A172 (cell line): ENCODE measurements at regions not wholly inside any gene's neighbourhood (a gene's known extent, or its start where the extent isn't known, plus 50 kb on each side); places are given as distances from the start of the nearest gene placed in this dataset.
"Not testable (repeated sequence)": the region's sequence is repeated elsewhere in the genome, so short reads cannot be mapped to it uniquely, and the experiment has no call there.

Experiments used
- DNase-seq: peaks from one replicate; pipeline ENCODE4 v3.0.0-alpha.2; 2015; ENCODE audit warnings: low spot score

DNA sequence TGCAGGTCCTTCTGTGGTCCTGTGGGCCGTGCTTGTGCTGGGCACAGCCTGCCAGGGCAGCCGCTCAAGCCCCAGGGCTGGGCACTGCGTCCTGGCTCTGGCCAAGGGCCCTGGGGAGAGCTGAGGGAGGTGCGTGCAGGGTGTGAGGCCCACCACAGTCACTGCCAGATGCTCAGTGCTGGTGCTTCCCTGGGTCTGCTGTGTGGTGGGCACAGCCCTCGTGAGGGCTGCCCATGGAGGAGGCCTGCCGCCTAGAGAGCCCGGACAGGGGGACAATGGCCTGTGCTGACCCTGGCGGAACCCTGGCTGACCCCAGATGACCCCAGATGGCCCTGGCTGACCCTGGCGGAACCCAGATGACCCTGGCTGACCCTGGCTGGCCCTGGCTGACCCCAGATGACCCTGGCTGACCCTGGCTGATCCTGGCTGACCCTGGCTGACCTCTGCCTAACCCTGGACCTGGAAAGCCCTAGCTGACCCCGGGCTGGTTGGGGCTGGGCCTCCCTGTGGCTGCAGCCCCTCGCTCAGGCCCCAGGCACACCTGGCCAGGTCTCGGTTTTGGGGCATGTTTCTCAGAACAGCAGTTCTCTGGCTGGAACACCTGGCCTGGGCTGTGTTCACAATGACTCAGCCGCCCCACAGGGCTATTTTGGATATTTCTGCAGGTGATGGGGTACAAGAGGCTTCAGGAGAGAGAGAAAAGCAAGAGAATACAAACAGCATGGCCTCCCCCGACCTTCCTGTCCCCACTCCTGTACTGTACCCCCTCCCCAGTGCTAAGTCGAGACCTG lies 55.4 kb downstream of the TMEM121 start:
- DNase-seq, result no peak

GRCh38 chr14:105582639-105583038 lies 56.3 kb downstream of the TMEM121 start:
- DNase-seq, result no peak

DNA sequence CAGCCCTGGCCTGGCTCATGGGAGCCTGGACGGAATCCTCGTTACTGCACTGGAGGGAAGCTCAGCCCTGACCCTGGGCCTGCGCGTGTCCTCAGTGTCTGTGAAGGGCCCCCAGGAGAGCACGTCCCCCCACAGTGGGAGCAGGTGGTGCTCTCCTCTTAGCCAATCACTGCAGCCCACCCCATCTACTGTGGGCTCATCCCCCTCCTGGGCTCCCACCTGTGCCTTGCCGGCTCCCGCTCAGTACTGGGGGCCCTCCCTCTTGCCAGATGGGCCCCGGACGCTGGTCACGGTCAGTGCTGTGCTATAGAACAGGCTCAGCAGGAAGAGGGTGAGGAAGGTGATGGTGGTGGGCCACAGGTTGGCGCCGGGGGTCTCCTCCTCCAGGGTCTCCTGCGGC lies 57.5 kb downstream of the TMEM121 start:
- DNase-seq, result not testable (repeated sequence)

- not testable (repeated sequence) for DNase-seq
Measured at GRCh38 chr14:105585290-105585689, 58.9 kb downstream of the TMEM121 start.

GRCh38 chr14:105585722-105586121 lies 59.3 kb downstream of the TMEM121 start:
- not testable (repeated sequence) for DNase-seq

- not testable (repeated sequence) for DNase-seq
Measured at GRCh38 chr14:105586144-105586872, 59.9 kb downstream of the TMEM121 start.

- DNase-seq, result not testable (repeated sequence)
Measured at GRCh38 chr14:105587034-105587433, 60.7 kb downstream of the TMEM121 start.

DNA sequence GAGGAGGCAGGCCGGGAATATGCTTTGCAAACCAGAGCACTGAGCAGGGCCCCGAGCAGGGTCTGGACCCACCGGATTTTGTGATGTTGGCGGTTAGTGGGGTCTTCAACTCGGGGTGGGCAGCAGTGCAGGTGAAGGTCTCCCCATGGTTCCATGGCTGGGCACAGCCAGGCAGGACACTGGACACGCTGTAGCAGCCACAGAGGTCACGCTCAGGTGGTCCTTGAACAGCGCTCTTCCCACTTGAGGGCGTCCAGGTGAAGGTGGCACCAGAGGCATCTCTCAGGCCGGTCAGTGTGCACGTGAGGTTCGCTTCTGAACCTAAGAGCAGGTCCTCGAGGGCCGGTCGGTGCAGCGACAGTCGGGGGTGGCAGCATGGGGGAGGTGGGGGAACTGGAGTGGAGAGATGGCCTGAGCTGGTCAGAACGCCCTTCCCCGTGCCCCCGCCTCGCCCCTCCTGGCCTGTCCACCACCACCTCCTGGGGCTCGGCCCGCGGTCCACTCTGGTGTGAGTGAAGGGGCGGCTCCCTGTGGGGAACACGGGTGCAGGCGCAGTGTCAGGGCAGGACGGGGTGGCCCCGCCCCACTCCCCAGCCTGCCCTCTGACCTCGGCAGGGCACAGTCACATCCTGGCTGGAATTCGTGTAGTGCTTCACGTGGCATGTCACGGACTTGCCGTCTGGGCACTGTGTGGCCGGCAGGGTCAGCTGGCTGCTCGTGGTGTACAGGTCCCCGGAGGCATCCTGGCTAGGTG lies 61.3 kb downstream of the TMEM121 start:
- DNase-seq, result not testable (repeated sequence)

DNA sequence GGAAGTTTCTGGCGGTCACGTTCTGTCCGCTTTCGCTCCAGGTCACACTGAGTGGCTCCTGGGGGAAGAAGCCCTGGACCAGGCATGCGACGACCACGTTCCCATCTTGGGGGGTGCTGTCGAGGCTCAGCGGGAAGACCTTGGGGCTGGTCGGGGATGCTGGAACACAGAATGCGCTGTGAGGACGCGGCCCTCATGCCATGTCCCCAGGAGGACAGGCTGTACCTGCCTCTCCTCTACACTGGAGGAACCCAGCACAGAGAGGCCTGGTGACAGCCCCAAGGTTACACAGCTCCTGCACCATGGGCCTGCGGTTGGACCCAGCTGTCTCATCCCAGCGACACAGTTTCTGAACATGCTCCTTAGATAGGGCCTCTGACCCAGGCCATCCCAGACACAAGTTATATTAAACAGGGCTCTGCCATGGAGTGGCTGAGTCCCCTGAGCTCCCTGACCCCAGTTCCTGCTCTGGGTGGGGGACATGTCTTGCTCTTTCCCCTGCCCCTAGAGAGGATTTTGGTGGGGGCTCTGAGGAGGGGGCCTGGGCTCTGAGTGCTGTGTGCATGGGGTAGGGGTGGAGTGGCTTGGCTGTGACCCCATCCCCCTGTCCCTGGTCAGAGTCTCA lies 62.0 kb downstream of the TMEM121 start:
- DNase-seq, result no peak

DNA sequence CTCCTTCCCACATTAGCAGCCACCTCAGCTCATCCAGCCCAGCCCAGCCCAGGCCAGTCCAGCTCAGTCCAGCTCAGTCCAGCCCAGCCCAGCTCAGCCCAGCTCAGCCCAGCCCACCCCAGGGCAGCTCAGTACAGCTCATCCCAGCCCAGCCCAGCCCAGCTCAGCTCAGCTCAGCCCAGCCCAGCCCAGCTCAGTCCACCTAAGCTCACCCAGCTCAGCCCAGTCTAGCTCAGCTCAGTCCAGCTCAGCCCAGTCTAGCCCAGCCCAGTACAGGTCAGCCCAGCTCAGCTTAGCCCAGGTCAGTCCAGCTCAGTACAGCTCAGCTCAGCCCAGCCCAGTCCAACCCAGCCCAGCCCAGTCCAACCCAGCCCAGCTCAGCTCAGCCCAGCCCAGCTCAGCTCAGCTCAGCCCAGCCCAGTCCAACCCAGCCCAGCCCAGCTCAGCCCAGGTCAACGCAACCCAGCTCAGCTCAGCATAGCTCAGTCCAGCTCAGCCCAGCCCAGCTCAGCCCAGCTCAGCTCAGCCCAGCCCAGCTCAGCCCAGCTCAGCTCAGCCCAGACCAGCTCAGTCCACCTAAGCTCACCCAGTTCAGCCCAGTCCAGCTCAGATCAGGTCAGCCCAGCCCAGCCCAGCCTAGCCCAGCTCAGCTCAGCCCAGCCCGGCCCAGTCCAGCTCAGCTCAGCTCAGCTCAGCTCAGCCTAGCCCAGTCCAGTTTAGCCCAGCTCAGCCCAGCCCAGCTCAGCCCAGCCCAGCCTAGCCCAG lies 63.0 kb downstream of the TMEM121 start:
- DNase-seq, result no peak

- not testable (repeated sequence) for DNase-seq
Measured at GRCh38 chr14:105589926-105590185, 63.5 kb downstream of the TMEM121 start.

DNA sequence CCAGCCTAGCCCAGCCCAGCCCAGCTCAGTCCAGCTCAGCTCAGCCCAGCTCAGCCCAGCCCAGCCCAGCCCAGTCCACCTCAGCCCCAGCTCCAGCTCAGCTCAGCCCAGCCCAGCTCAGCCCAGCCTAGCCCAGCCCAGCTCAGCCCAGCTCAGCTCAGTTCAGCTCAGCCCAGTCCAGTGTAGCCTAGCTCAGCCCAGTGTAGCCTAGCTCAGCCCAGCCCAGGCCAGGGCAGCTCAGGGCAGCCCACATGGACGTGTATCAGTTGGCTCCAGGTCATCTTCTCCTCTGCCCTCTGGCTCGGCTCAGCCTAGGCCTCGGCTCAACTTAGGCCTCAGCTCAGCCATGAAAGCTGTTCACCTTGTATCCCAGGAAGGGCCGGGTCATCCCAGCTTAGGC lies 64.7 kb downstream of the TMEM121 start:
- no peak for DNase-seq

GRCh38 chr14:105591792-105592341 lies 65.5 kb downstream of the TMEM121 start:
- DNase-seq, result not testable (repeated sequence)

DNA sequence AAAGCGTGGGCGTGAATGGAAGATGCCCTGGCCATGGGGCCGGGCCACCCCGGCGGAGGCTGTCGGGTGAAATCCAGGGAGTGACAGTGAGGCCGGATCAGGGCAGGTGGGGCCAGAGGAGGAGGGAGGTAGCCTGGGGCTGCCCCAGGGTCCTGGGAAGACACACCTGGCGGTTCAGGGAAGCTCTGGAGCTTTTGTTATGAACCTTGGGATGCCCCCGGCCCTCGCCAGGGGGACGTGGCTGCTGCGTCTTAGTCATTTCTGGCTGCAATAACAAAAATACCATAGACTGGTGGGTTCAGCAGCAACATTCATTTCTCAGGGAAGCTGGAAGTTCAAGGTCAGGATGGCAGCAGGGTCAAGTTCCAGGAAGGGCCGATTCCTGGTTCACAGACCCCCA lies 66.3 kb downstream of the TMEM121 start:
- not testable (repeated sequence) for DNase-seq

DNA sequence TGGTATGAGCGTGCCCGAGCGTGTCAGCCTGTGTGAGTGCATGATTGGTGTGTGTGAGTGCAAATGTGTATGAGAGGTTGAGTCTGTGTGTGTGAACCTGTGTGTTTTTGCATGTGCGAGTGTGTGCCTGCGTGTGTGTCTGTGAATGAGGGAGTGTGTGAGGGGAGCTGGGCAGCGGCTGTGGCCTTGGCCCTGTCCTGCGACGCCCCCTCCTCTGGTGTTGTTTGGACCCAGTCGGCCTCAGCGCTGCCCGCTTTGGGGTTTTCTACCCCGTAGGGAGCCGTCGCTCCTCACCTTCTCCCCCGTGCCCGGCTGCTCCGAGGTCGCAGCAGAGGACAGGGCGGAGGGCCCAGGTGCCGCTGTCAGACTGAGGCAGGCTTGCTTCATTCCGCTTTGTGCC lies 69.0 kb downstream of the TMEM121 start:
- DNase-seq, result not testable (repeated sequence)

DNA sequence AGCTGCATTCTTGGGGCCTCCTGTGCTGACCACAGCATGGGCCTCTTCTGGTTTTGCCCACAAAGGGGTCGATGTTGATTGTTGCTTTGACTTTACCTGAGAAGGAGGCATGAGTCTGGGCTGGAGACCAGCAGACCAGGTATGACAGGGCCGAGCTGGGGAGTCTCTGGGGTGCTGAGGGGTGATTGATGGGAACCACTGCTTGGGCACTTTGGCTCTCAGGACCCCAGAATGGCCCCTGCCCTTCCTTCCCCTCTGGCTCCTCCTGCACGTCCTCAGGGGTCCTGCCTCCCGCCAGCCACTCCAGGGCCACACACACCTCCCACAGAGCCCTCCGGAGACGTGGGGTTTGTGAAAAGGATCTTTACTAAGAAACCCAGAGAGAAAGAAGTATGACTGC lies 70.0 kb downstream of the TMEM121 start:
- not testable (repeated sequence) for DNase-seq

DNA sequence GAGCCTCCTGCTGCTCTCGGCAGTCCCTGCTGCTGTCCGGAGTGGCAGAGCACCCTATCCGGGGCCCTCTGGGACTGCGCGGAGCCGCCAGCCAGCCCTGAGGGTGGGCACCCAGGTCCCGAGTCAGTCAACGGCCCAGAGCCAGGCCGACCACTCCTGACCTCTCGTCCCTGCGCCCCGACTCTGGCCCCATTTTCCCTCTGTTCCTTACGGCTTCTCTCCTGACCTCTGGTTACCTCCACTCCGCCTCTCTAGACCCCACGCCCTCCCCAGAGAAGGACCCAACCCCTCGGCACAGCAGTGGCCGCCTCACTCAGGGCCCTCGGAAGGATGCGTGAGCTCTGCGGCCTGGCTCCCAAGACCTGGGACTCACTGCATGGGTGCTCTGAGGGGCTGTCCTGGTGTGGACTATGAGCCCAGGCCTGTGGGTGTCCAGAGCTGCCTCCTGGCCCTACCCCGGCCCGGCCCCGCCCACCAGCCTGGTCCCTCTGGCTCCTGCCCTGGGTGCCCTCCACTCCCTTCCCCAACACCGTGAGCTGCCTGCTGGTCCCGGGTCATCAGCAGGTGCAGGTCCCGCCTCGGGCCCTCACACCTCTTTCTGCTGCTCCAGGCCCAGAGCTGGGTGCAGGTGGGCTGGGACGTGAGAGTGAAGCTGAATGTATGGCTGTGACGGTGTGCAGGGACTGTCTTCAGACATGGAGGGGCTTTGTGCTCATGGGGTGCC lies 71.8 kb downstream of the TMEM121 start:
- DNase-seq, result not testable (repeated sequence)

GRCh38 chr14:105598925-105599586 lies 72.7 kb downstream of the TMEM121 start:
- DNase-seq, result not testable (repeated sequence)

GRCh38 chr14:105600195-105600938 lies 74.0 kb downstream of the TMEM121 start:
- DNase-seq, result not testable (repeated sequence)
